HUES64 (cell line): ENCODE measurements at regions not wholly inside any gene's neighbourhood (a gene's known extent, or its start where the extent isn't known, plus 50 kb on each side); places are given as distances from the start of the nearest gene placed in this dataset.
"Not testable (repeated sequence)": the region's sequence is repeated elsewhere in the genome, so short reads cannot be mapped to it uniquely, and the experiment has no call there.

Experiments used
- H3K27ac ChIP-seq: 2 replicates; pipeline ENCODE4 v1.7.0; 2013; ENCODE audit warnings: low read depth, low read length, inconsistent platforms
- H3K27me3 ChIP-seq: 2 replicates; pipeline ENCODE4 v1.6.1; 2013; ENCODE audit warnings: mild to moderate bottlenecking, low read length; ENCODE audit not compliant: insufficient read depth
- H3K36me3 ChIP-seq: 2 replicates; pipeline ENCODE4 v1.6.1; 2013; ENCODE audit warnings: mild to moderate bottlenecking, low read length; ENCODE audit not compliant: insufficient read depth
- H3K4me1 ChIP-seq: 2 replicates; pipeline ENCODE4 v1.6.1; 2013; ENCODE audit warnings: mild to moderate bottlenecking, low read length, moderate library complexity; ENCODE audit not compliant: insufficient read depth
- H3K4me3 ChIP-seq: 2 replicates; pipeline ENCODE4 v1.5.1; 2013; ENCODE audit warnings: mild to moderate bottlenecking, low read length, moderate library complexity
- H3K9ac ChIP-seq: 2 replicates; pipeline ENCODE4 v1.6.1; 2013; ENCODE audit warnings: mild to moderate bottlenecking, low read depth, low read length
- H3K9me3 ChIP-seq: 2 replicates; pipeline ENCODE4 v1.6.1; 2013; ENCODE audit warnings: low read depth, low read length; ENCODE audit not compliant: insufficient read depth
- WGBS: fragments of 150-250, 120-280 bp; methylation state at CpG from one replicate; pipeline ENCODE4 v1.1.7; 2013; ENCODE audit warnings: missing lambda C conversion rate; 5-methylcytosine and 5-hydroxymethylcytosine counted together

- 93% methylated on average over 40 of the region's 40 CpGs for WGBS
- no peak overlapping the region for H3K4me3 ChIP-seq
- H3K9ac ChIP-seq: no peak overlapping the region
- H3K27me3 ChIP-seq: peaks cover 47% of the 10 kb centered on the region
- no peaks in the 10 kb centered on the region for H3K36me3 ChIP-seq
- no peak overlapping the region for H3K27ac ChIP-seq
- peaks cover 89% of the 10 kb centered on the region for H3K9me3 ChIP-seq
- no peaks in the 10 kb centered on the region for H3K4me1 ChIP-seq
These were observed 244.2 kb downstream of the FOXD4L6 start for GRCh38 chr9:40884072-40884901.

- Histone ChIP-seq H3K9me3 (peaks cover 84% of the 10 kb centered on the region), H3K27me3 (peaks cover 47% of the 10 kb centered on the region)
- WGBS: 92% methylated on average over 20 of the region's 20 CpGs
- not testable (repeated sequence) for H3K9ac ChIP-seq, H3K4me3 ChIP-seq, H3K27ac ChIP-seq, H3K36me3 ChIP-seq, H3K4me1 ChIP-seq
These were observed 244.9 kb downstream of the FOXD4L6 start for GRCh38 chr9:40883423-40884071.

DNA sequence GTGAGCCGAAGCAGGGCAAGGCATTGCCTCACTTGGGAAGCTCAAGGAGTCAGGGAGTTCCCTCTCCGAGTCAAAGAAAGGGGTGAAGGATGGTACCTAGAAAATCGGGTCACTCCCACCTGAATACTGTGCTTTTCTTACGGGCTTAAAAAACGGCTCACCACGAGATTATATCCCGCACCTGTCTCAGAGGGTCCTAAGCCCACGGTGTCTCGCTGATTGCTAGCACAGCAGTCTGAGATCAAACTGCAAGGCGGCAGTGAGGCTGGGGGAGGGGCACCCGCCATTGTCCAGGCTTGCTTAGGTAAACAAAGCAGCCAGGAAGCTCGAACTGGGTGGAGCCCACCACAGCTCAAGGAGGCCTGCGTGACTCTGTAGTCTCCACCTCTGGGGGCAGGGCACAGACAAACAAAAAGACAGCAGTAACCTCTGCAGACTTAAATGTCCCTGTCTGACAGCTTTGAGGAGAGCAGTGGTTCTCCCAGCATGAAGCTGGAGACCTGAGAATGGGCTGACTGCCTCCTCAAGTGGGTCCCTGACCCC is 254.7 kb downstream of the FOXD4L6 start:
- not testable (repeated sequence) for H3K27ac ChIP-seq, H3K4me3 ChIP-seq, H3K9ac ChIP-seq, H3K4me1 ChIP-seq, H3K36me3 ChIP-seq
- peaks cover 40% of the 10 kb centered on the region for H3K27me3 ChIP-seq
- WGBS: 69% methylated on average over 13 of the region's 13 CpGs
- peaks cover 45% of the 10 kb centered on the region for H3K9me3 ChIP-seq

- H3K4me3 ChIP-seq, H3K27ac ChIP-seq, H3K36me3 ChIP-seq, H3K4me1 ChIP-seq, H3K9ac ChIP-seq: not testable (repeated sequence)
- H3K27me3 ChIP-seq: peaks cover 53% of the 10 kb centered on the region
- WGBS: 90% methylated on average over 4 of the region's 4 CpGs
- H3K9me3 ChIP-seq: peaks cover 48% of the 10 kb centered on the region
These were observed 260.0 kb downstream of the FOXD4L6 start for GRCh38 chr9:40868437-40868836.
